Stimulated activated CD4-positive, alpha-beta T cell treated with anti-CD3 and anti-CD28 coated beads, Interleukin-1b, Interleukin-23, amount 100 ng/mL, for 24 hours (primary cell): ENCODE measurements at regions not wholly inside any gene's neighbourhood (a gene's known extent, or its start where the extent isn't known, plus 50 kb on each side); places are given as distances from the start of the nearest gene placed in this dataset.
"Not testable (repeated sequence)": the region's sequence is repeated elsewhere in the genome, so short reads cannot be mapped to it uniquely, and the experiment has no call there.

Source experiments
- DNase-seq, 4 experiments: peaks; one replicate each; pipeline ENCODE4 v3.0.0-alpha.2; 2020; ENCODE audit warnings: low read depth in 4 of 4, low spot score in 1 of 4

- DNase-seq, result no peak
Measured at GRCh38 chr6:98014442-98015201, 731.6 kb upstream of the MMS22L start.

- no peak for DNase-seq
Measured at GRCh38 chr6:98016565-98016964, 733.5 kb upstream of the MMS22L start.

- DNase-seq, result no peak
Measured at GRCh38 chr6:98020222-98020621, 737.2 kb upstream of the MMS22L start.

GRCh38 chr6:98024359-98024758 lies 741.3 kb upstream of the MMS22L start:
- DNase-seq, result no peak

- no peak for DNase-seq
Measured at GRCh38 chr6:98027898-98028297, 744.9 kb upstream of the MMS22L start.

GRCh38 chr6:98033617-98034016 lies 750.6 kb upstream of the MMS22L start:
- DNase-seq, result no peak

GRCh38 chr6:98036344-98036923 lies 753.4 kb upstream of the MMS22L start:
- no peak for DNase-seq

- no peak for DNase-seq
Measured at GRCh38 chr6:98037571-98037970, 754.6 kb upstream of the MMS22L start.

- no peak for DNase-seq
Measured at GRCh38 chr6:98039443-98039842, 756.4 kb upstream of the MMS22L start.

- DNase-seq, result no peak
Measured at GRCh38 chr6:98039904-98040607, 757.0 kb upstream of the MMS22L start.

- no peak for DNase-seq
Measured at GRCh38 chr6:98041056-98041455, 758.0 kb upstream of the MMS22L start.

- no peak for DNase-seq
Measured at GRCh38 chr6:98041921-98042320, 758.9 kb upstream of the MMS22L start.

- no peak for DNase-seq
Measured at GRCh38 chr6:98044151-98044561, 761.1 kb upstream of the MMS22L start.

- no peak for DNase-seq
Measured at GRCh38 chr6:98044791-98045470, 761.9 kb upstream of the MMS22L start.

- DNase-seq, result no peak
Measured at GRCh38 chr6:98047164-98047563, 764.1 kb upstream of the MMS22L start.

GRCh38 chr6:98047871-98048270 lies 764.9 kb upstream of the MMS22L start:
- DNase-seq, result no peak

GRCh38 chr6:98054453-98054852 lies 771.4 kb upstream of the MMS22L start:
- no peak for DNase-seq

GRCh38 chr6:98056955-98057354 lies 773.9 kb upstream of the MMS22L start:
- no peak for DNase-seq

- DNase-seq, result no peak
Measured at GRCh38 chr6:98067375-98067774, 767.0 kb upstream of the POU3F2 start.

- DNase-seq, result not testable (repeated sequence)
Measured at GRCh38 chr6:98088537-98088936, 745.8 kb upstream of the POU3F2 start.

- DNase-seq, result no peak
Measured at GRCh38 chr6:98092331-98092730, 742.0 kb upstream of the POU3F2 start.

GRCh38 chr6:98094696-98095095 lies 739.7 kb upstream of the POU3F2 start:
- DNase-seq, result no peak
